H1 (cell line): ENCODE measurements at regions not wholly inside any gene's neighbourhood (a gene's known extent, or its start where the extent isn't known, plus 50 kb on each side); places are given as distances from the start of the nearest gene placed in this dataset.

Experiments
- CTCF ChIA-PET: fragments of 300-600 bp; sonication (Branson Sonifier 250); formaldehyde crosslinking; loops from one replicate; lab custom pipeline; 2021; ENCODE audit not compliant: partially characterized antibody; lab: Charles Lee
- POLR2A ChIA-PET: fragments of 300-600 bp; sonication (Branson Sonifier 250); formaldehyde crosslinking; loops from one replicate; lab custom pipeline; 2021; ENCODE audit warnings: inconsistent platforms; ENCODE audit not compliant: partially characterized antibody; lab: Charles Lee
- DNase-seq, 2 experiments: peaks; one replicate each; pipeline versions ENCODE4 v3.0.0 to v3.0.0-alpha.2; 2010 to 2022; ENCODE audit warnings: low spot score in 2 of 2, low read depth in 1 of 2, mixed read lengths in 1 of 2
- FAIRE-seq: peaks from 2 replicates; lab custom pipeline; 2011; peaks lifted over from hg19 to GRCh38; lab: Jason Lieb, UNC
- H2AFZ ChIP-seq: 2 replicates; pipeline ENCODE4 v1.8.1; 2012; ENCODE audit warnings: low read length, inconsistent platforms
- H2AK5ac ChIP-seq: 2 replicates; pipeline ENCODE4 v1.6.1; 2013; ENCODE audit warnings: low read depth, low read length
- H2BK120ac ChIP-seq: replicated peaks from 2 replicates; pipeline ENCODE3; 2013; ENCODE audit warnings: low read depth, low read length, inconsistent platforms
- H2BK12ac ChIP-seq: 2 replicates; pipeline ENCODE4 v1.6.1; 2013; ENCODE audit warnings: low read depth, low read length
- H2BK15ac ChIP-seq: 2 replicates; pipeline ENCODE4 v1.6.1; 2013; ENCODE audit warnings: low read length
- H2BK20ac ChIP-seq: 2 replicates; pipeline ENCODE4 v1.6.1; 2013; ENCODE audit warnings: low read length
- H2BK5ac ChIP-seq: 2 replicates; pipeline ENCODE4 v1.6.1; 2013; ENCODE audit warnings: low read depth, low read length
- H3K14ac ChIP-seq: 2 replicates; pipeline ENCODE4 v1.6.1; 2013; ENCODE audit warnings: inconsistent platforms; ENCODE audit not compliant: insufficient read length
- H3K18ac ChIP-seq: 2 replicates; pipeline ENCODE4 v1.6.1; 2013; ENCODE audit warnings: low read length; ENCODE audit errors: extremely low read depth
- H3K23ac ChIP-seq: 2 replicates; pipeline ENCODE4 v1.6.1; 2013; ENCODE audit warnings: inconsistent platforms; ENCODE audit not compliant: insufficient read length
- H3K23me2 ChIP-seq: 2 replicates; pipeline ENCODE4 v1.6.1; 2013; ENCODE audit warnings: low read depth, low read length
- H3K27ac ChIP-seq: 2 replicates; pipeline ENCODE4 v1.6.1; 2011; ENCODE audit warnings: low read depth, low read length, inconsistent platforms
- H3K27me3 ChIP-seq, 4 experiments: replicated peaks in 1 of 4; 1 replicate in 1 of 4; 2 replicates in 3 of 4; pipeline versions ENCODE4 v1.6.1 to v1.8.1; 2011 to 2013; ENCODE audit warnings: low read length in 3 of 4, mild to moderate bottlenecking in 3 of 4, inconsistent platforms in 2 of 4, mixed read lengths in 2 of 4, moderate library complexity in 1 of 4; ENCODE audit not compliant: control insufficient read depth in 3 of 4, insufficient read depth in 3 of 4; ENCODE audit errors: extremely low read depth in 1 of 4
- H3K36me3 ChIP-seq, 4 experiments: 2 replicates each; pipeline versions ENCODE4 v1.6.1 to v1.8.1; 2011 to 2013; ENCODE audit warnings: mild to moderate bottlenecking in 4 of 4, low read length in 3 of 4, moderate library complexity in 2 of 4, control low read depth in 1 of 4, inconsistent platforms in 1 of 4; ENCODE audit not compliant: insufficient read depth in 4 of 4, control insufficient read depth in 2 of 4
- H3K4ac ChIP-seq: replicated peaks from 2 replicates; pipeline ENCODE3; 2013; ENCODE audit warnings: low read length, low read depth, mixed read lengths, inconsistent platforms; ENCODE audit not compliant: insufficient read length
- H3K4me1 ChIP-seq, 4 experiments: replicated peaks in 1 of 4; 1 replicate in 1 of 4; 2 replicates in 3 of 4; pipeline versions ENCODE4 v1.6.1 to v1.8.1; 2011 to 2013; ENCODE audit warnings: low read length in 3 of 4, inconsistent platforms in 2 of 4, mixed read lengths in 1 of 4; ENCODE audit not compliant: insufficient read depth in 4 of 4, control insufficient read depth in 3 of 4
- H3K4me2 ChIP-seq, 2 experiments: 2 replicates each; pipeline versions ENCODE4 v1.6.1 to v1.8.1; 2011 to 2013; ENCODE audit warnings: low read depth in 2 of 2, low read length in 2 of 2, control low read depth in 1 of 2, inconsistent platforms in 1 of 2, mild to moderate bottlenecking in 1 of 2; ENCODE audit not compliant: insufficient read depth in 1 of 2
- H3K4me3 ChIP-seq, 4 experiments: fragments of 200-600, 300-600 bp in 1 of 4; sonication (generic), shearing (Covaris generic), sonication (Bioruptor Twin) in 1 of 4; 2 replicates each; pipeline versions ENCODE4 v1.5.1 to v1.8.1; 2011 to 2016; ENCODE audit warnings: low read length in 4 of 4, low read depth in 3 of 4, control low read depth in 2 of 4, inconsistent platforms in 2 of 4, mild to moderate bottlenecking in 2 of 4, mixed read lengths in 1 of 4, moderate library complexity in 1 of 4; ENCODE audit not compliant: insufficient read depth in 2 of 4; ENCODE audit errors: extremely low read depth in 1 of 4
- H3K56ac ChIP-seq: replicated peaks from 2 replicates; pipeline ENCODE3; 2013; ENCODE audit warnings: low read depth, mild to moderate bottlenecking, mixed read lengths, low read length, inconsistent platforms; ENCODE audit not compliant: insufficient read length
- H3K79me1 ChIP-seq: 2 replicates; pipeline ENCODE4 v1.6.1; 2013; ENCODE audit warnings: low read depth, low read length, control low read depth
- H3K79me2 ChIP-seq, 2 experiments: 2 replicates each; pipeline versions ENCODE4 v1.6.1 to v1.8.1; 2012 to 2013; ENCODE audit warnings: low read length in 2 of 2, mild to moderate bottlenecking in 2 of 2, inconsistent platforms in 1 of 2; ENCODE audit not compliant: insufficient read depth in 2 of 2, control insufficient read depth in 1 of 2
- H3K9ac ChIP-seq, 4 experiments: replicated peaks in 1 of 4; 1 replicate in 1 of 4; 2 replicates in 3 of 4; pipeline versions ENCODE4 v1.6.1 to v1.8.1; 2011 to 2013; ENCODE audit warnings: low read depth in 3 of 4, low read length in 3 of 4, control low read depth in 2 of 4, mild to moderate bottlenecking in 2 of 4, moderate library complexity in 2 of 4, inconsistent platforms in 1 of 4; ENCODE audit errors: extremely low read depth in 1 of 4
- H3K9me3 ChIP-seq, 2 experiments: 2 replicates each; pipeline versions ENCODE4 v1.6.1 to v1.8.1; 2012 to 2013; ENCODE audit warnings: mild to moderate bottlenecking in 2 of 2, moderate library complexity in 2 of 2, control low read depth in 1 of 2, inconsistent platforms in 1 of 2, low read depth in 1 of 2, low read length in 1 of 2, mixed read lengths in 1 of 2; ENCODE audit not compliant: insufficient read depth in 2 of 2
- H4K20me1 ChIP-seq, 2 experiments: replicated peaks in 1 of 2; 2 replicates each; pipeline versions ENCODE3 to v1.8.1; 2011 to 2013; ENCODE audit warnings: inconsistent platforms in 2 of 2, low read length in 2 of 2, mild to moderate bottlenecking in 1 of 2; ENCODE audit not compliant: insufficient read depth in 2 of 2, control insufficient read depth in 1 of 2
- H4K5ac ChIP-seq: 2 replicates; pipeline ENCODE4 v1.6.1; 2013; ENCODE audit warnings: low read length, low read depth, mixed read lengths, inconsistent platforms; ENCODE audit not compliant: insufficient read length
- H4K8ac ChIP-seq: 2 replicates; pipeline ENCODE4 v1.8.0; 2013; ENCODE audit warnings: mild to moderate bottlenecking, moderate library complexity, low read length, inconsistent platforms; ENCODE audit not compliant: insufficient read depth; ENCODE audit errors: extremely low read depth
- H4K91ac ChIP-seq: replicated peaks from 2 replicates; pipeline ENCODE3; 2013; ENCODE audit warnings: low read length, mixed read lengths, inconsistent platforms; ENCODE audit not compliant: insufficient read length
- BCL11A ChIP-seq, 2 experiments: IDR thresholded peaks; one replicate each; pipeline ENCODE4 v1.6.1; 2011; ENCODE audit warnings: low read depth in 2 of 2, low read length in 2 of 2, mild to moderate bottlenecking in 2 of 2
- CREB1 ChIP-seq: IDR thresholded peaks from 2 replicates; pipeline ENCODE4 v1.6.1; 2012; ENCODE audit warnings: inconsistent platforms
- FOSL1 ChIP-seq: IDR thresholded peaks from 2 replicates; pipeline ENCODE4 v1.6.1; 2011; ENCODE audit warnings: mild to moderate bottlenecking, low read depth, low read length, moderate library complexity; ENCODE audit not compliant: insufficient read depth
- NRF1 ChIP-seq: IDR thresholded peaks from 2 replicates; pipeline ENCODE4 v1.6.1; 2011; ENCODE audit warnings: mild to moderate bottlenecking, low read depth, low read length, improper control_type of control experiment
- POLR2A ChIP-seq, 2 experiments: IDR thresholded peaks; 1 replicate in 1 of 2; 2 replicates in 1 of 2; pipeline ENCODE4 v1.6.1; 2011; ENCODE audit warnings: low read depth in 2 of 2, low read length in 2 of 2, mild to moderate bottlenecking in 2 of 2; ENCODE audit errors: control extremely low read depth in 1 of 2
- POU5F1 ChIP-seq: IDR thresholded peaks from 2 replicates; pipeline ENCODE4 v1.6.1; 2011; ENCODE audit warnings: low read depth, mild to moderate bottlenecking, low read length, moderate library complexity
- RAD21 ChIP-seq, 2 experiments: IDR thresholded peaks in 1 of 2; conservative IDR thresholded peaks in 1 of 2; 2 replicates each; pipeline ENCODE4 v1.6.1; 2011; ENCODE audit warnings: low read depth in 2 of 2, low read length in 2 of 2, improper control_type of control experiment in 1 of 2, inconsistent platforms in 1 of 2, mild to moderate bottlenecking in 1 of 2, moderate library complexity in 1 of 2
- SP2 ChIP-seq: IDR thresholded peaks from 2 replicates; pipeline ENCODE4 v1.6.1; 2012; ENCODE audit warnings: mild to moderate bottlenecking, low read length, inconsistent platforms
- WGBS, 2 experiments: shearing (Covaris generic) in 1 of 2; methylation state at CpG; one replicate each; pipeline versions ENCODE4 v1.1.6 to v1.1.7; 2013 to 2015; ENCODE audit warnings: low lambda C conversion rate in 2 of 2, mixed read lengths in 2 of 2, inconsistent platforms in 1 of 2, low coverage in 1 of 2, missing lambda C conversion rate in 1 of 2; ENCODE audit not compliant: insufficient replicate concordance in 2 of 2, insufficient coverage in 1 of 2, insufficient read length in 1 of 2; ENCODE audit errors: extremely low coverage in 1 of 2, missing lambda C conversion rate in 1 of 2; 5-methylcytosine and 5-hydroxymethylcytosine counted together
- TF ChIP-seq, protein P1 (sequence below): IDR thresholded peaks from 2 replicates; pipeline ENCODE4 v1.6.1; 2011; ENCODE audit warnings: low read length, improper control_type of control experiment

GRCh38 chr2:78699696-78700095, 325.8 kb upstream of the REG3G start:
- Histone ChIP-seq H3K4me1 (no peaks in the 10 kb centered on the region), H4K91ac (no peak overlapping the region), H3K4me2 (no peak overlapping the region), H2BK20ac (no peak overlapping the region), H3K9ac (no peak overlapping the region), H3K79me1 (no peaks in the 10 kb centered on the region), H3K14ac (no peak overlapping the region), H4K8ac (no peak overlapping the region), H3K18ac (no peak overlapping the region), H3K79me2 (no peaks in the 10 kb centered on the region), H3K27me3 (no peaks in the 10 kb centered on the region), H2AFZ (no peak overlapping the region), H3K23ac (no peak overlapping the region), H3K23me2 (no peaks in the 10 kb centered on the region), H2BK15ac (no peak overlapping the region), H2BK120ac (no peak overlapping the region), H3K36me3 (no peaks in the 10 kb centered on the region), H2BK12ac (no peak overlapping the region), H2AK5ac (no peak overlapping the region), H3K27ac (no peak overlapping the region), H3K4me3 (no peak overlapping the region), H3K9me3 (no peaks in the 10 kb centered on the region), H4K20me1 (no peaks in the 10 kb centered on the region), H2BK5ac (no peak overlapping the region), H3K56ac (no peak overlapping the region), H4K5ac (no peak overlapping the region), H3K4ac (no peak overlapping the region)
- CTCF ChIA-PET = interaction anchor here (0.9 kb wide), 1 partner anchor 27 kb away, joined by 4 read pairs; no protein-coding TSS in a partner anchor
- WGBS, 2 experiments = 90% methylated on average over 3 of the region's 3 CpGs; no CpG with 5 or more reads in 1 of the 2 experiments
- TF ChIP-seq POU5F1 (no peak), NRF1 (no peak), CREB1 (no peak), POLR2A (IDR thresholded peaks at IDR 0.05; ENCODE audit: control extremely low read depth in 1 of 2, low read depth in 2 of 2, low read length in 2 of 2) (no peak), BCL11A (IDR thresholded peaks at IDR 0.05; ENCODE audit: low read depth in 2 of 2, low read length in 2 of 2) (no peak), SP2 (no peak), FOSL1 (no peak), RAD21 (IDR thresholded peaks at IDR 0.05 in 1 of 2, conservative IDR thresholded peaks at IDR 0.05 in 1 of 2; ENCODE audit: low read depth in 2 of 2, low read length in 2 of 2) (no peak)
- TF ChIP-seq, protein P1, sequence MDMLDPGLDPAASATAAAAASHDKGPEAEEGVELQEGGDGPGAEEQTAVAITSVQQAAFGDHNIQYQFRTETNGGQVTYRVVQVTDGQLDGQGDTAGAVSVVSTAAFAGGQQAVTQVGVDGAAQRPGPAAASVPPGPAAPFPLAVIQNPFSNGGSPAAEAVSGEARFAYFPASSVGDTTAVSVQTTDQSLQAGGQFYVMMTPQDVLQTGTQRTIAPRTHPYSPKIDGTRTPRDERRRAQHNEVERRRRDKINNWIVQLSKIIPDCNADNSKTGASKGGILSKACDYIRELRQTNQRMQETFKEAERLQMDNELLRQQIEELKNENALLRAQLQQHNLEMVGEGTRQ = no peak
- no peak for DNase-seq
- no peak for FAIRE-seq
- POLR2A ChIA-PET = no interaction called here
